Endodermal cell (in vitro differentiated cells): ENCODE measurements at regions not wholly inside any gene's neighbourhood (a gene's known extent, or its start where the extent isn't known, plus 50 kb on each side); places are given as distances from the start of the nearest gene placed in this dataset.

Experiments used
- DNase-seq: peaks from one replicate; pipeline ENCODE4 v3.0.0-alpha.2; 2017
- H3K27ac ChIP-seq: 2 replicates; pipeline ENCODE4 v1.5.1; 2013; ENCODE audit warnings: mild to moderate bottlenecking, low read depth, low read length, moderate library complexity
- H3K27me3 ChIP-seq: 2 replicates; pipeline ENCODE4 v1.6.1; 2013; ENCODE audit warnings: mild to moderate bottlenecking, low read length, moderate library complexity; ENCODE audit not compliant: insufficient read depth, control insufficient read depth, poor library complexity, severe bottlenecking
- H3K36me3 ChIP-seq: 2 replicates; pipeline ENCODE4 v1.7.0; 2013; ENCODE audit warnings: mild to moderate bottlenecking, low read length, moderate library complexity; ENCODE audit not compliant: control insufficient read depth, insufficient read depth
- H3K4me1 ChIP-seq: one replicate; pipeline ENCODE4 v1.7.0; 2013; ENCODE audit warnings: low read length; ENCODE audit not compliant: control insufficient read depth, insufficient read depth
- H3K4me3 ChIP-seq: 2 replicates; pipeline ENCODE4 v1.5.1; 2013; ENCODE audit warnings: mild to moderate bottlenecking, low read length, moderate library complexity
- H3K9ac ChIP-seq: 2 replicates; pipeline ENCODE4 v1.6.1; 2013; ENCODE audit warnings: mild to moderate bottlenecking, low read length, moderate library complexity; ENCODE audit not compliant: poor library complexity, severe bottlenecking; ENCODE audit errors: extremely low read depth
- H3K9me3 ChIP-seq: 2 replicates; pipeline ENCODE4 v1.6.1; 2013; ENCODE audit warnings: mild to moderate bottlenecking, low read length, moderate library complexity; ENCODE audit not compliant: control insufficient read depth
- H3K27ac Mint-ChIP-seq: 2 replicates; pipeline ENCODE4 v1.8.0; 2020; ENCODE audit warnings: mixed read lengths
- H3K27me3 Mint-ChIP-seq: 2 replicates; pipeline ENCODE4 v1.8.0; 2021; ENCODE audit warnings: mild to moderate bottlenecking, mixed read lengths; ENCODE audit not compliant: insufficient read depth
- H3K36me3 Mint-ChIP-seq: 2 replicates; pipeline ENCODE4 v1.8.0; 2020; ENCODE audit warnings: low read depth, mixed read lengths
- H3K4me1 Mint-ChIP-seq: 2 replicates; pipeline ENCODE4 v1.8.0; 2020; ENCODE audit warnings: mixed read lengths
- H3K4me3 Mint-ChIP-seq: 2 replicates; pipeline ENCODE4 v1.8.0; 2020; ENCODE audit warnings: mild to moderate bottlenecking, moderate library complexity, mixed read lengths
- H3K9me3 Mint-ChIP-seq: 2 replicates; pipeline ENCODE4 v1.8.0; 2020; ENCODE audit warnings: mild to moderate bottlenecking, mixed read lengths
- WGBS, 2 experiments: methylation state at CpG; one replicate each; pipeline versions ENCODE4 v1.1.5 to v1.1.7; 2013; ENCODE audit warnings: missing lambda C conversion rate in 2 of 2, mixed read lengths in 1 of 2; ENCODE audit not compliant: insufficient coverage in 1 of 2, insufficient read length in 1 of 2; 5-methylcytosine and 5-hydroxymethylcytosine counted together
- TF ChIP-seq, protein P1 (sequence below): fragments of 200-600 bp; sonication (generic); conservative IDR thresholded peaks from 2 replicates; pipeline ENCODE4 v1.5.0; 2021; ENCODE audit warnings: antibody characterized with exemption, mild to moderate bottlenecking

- Histone ChIP-seq H3K27me3 (no peaks in the 10 kb centered on the region), H3K4me3 (no peak overlapping the region), H3K9me3 (no peaks in the 10 kb centered on the region), H3K36me3 (no peaks in the 10 kb centered on the region), H3K4me1 (peaks cover 20% of the 10 kb centered on the region), H3K27ac (no peak overlapping the region), H3K9ac (no peak overlapping the region)
- no peaks in the 10 kb centered on the region for H3K36me3 Mint-ChIP-seq
- no peak overlapping the region for H3K27ac Mint-ChIP-seq
- TF ChIP-seq, protein P1, sequence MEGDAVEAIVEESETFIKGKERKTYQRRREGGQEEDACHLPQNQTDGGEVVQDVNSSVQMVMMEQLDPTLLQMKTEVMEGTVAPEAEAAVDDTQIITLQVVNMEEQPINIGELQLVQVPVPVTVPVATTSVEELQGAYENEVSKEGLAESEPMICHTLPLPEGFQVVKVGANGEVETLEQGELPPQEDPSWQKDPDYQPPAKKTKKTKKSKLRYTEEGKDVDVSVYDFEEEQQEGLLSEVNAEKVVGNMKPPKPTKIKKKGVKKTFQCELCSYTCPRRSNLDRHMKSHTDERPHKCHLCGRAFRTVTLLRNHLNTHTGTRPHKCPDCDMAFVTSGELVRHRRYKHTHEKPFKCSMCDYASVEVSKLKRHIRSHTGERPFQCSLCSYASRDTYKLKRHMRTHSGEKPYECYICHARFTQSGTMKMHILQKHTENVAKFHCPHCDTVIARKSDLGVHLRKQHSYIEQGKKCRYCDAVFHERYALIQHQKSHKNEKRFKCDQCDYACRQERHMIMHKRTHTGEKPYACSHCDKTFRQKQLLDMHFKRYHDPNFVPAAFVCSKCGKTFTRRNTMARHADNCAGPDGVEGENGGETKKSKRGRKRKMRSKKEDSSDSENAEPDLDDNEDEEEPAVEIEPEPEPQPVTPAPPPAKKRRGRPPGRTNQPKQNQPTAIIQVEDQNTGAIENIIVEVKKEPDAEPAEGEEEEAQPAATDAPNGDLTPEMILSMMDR: no peak
- peaks cover 28% of the 10 kb centered on the region for H3K4me1 Mint-ChIP-seq
- no peak overlapping the region for H3K4me3 Mint-ChIP-seq
- WGBS, 2 experiments: 80 to 90% methylated on average over 1 of the region's 2 CpGs
- no peaks in the 10 kb centered on the region for H3K27me3 Mint-ChIP-seq
- DNase-seq: no peak
- no peaks in the 10 kb centered on the region for H3K9me3 Mint-ChIP-seq
These were observed 268.3 kb upstream of the MIR17HG start for GRCh38 chr13:91079176-91079575.

DNA sequence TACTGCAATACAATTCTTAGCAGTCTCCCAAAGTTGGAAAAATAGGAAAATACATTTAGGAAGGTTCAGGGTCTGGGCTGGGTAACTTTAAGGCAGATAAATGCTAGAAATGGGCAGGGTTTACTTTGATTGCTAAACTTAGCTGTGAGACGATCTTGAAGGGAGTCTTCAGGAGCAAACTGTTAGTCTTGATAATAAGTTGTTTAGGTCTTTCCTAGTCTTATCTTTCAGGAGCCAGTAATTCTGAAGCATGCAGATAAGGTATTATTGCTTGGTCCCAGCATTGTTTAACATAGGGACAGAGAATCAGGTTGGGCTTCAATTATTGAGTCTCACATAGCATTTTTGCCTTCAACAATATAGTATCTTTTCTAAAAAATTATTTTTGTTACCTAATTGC is 262.4 kb upstream of the MIR17HG start:
- Mint-ChIP-seq H3K4me3 (peak overlapping the region; percentile 1), H3K4me1 (peaks cover 49% of the 10 kb centered on the region), H3K36me3 (no peaks in the 10 kb centered on the region), H3K27me3 (no peaks in the 10 kb centered on the region), H3K27ac (peak overlapping the region; percentile 7), H3K9me3 (no peaks in the 10 kb centered on the region)
- H3K4me1 ChIP-seq: peaks cover 37% of the 10 kb centered on the region
- H3K27ac ChIP-seq: no peak overlapping the region
- no peaks in the 10 kb centered on the region for H3K27me3 ChIP-seq
- no peaks in the 10 kb centered on the region for H3K36me3 ChIP-seq
- no peak overlapping the region for H3K9ac ChIP-seq
- no peaks in the 10 kb centered on the region for H3K9me3 ChIP-seq
- DNase-seq: no peak
- TF ChIP-seq, protein P1: no peak
- peak overlapping the region; percentile 50 for H3K4me3 ChIP-seq
- WGBS, 2 experiments: 18 to 27% methylated on average over 1 of the region's 1 CpG

DNA sequence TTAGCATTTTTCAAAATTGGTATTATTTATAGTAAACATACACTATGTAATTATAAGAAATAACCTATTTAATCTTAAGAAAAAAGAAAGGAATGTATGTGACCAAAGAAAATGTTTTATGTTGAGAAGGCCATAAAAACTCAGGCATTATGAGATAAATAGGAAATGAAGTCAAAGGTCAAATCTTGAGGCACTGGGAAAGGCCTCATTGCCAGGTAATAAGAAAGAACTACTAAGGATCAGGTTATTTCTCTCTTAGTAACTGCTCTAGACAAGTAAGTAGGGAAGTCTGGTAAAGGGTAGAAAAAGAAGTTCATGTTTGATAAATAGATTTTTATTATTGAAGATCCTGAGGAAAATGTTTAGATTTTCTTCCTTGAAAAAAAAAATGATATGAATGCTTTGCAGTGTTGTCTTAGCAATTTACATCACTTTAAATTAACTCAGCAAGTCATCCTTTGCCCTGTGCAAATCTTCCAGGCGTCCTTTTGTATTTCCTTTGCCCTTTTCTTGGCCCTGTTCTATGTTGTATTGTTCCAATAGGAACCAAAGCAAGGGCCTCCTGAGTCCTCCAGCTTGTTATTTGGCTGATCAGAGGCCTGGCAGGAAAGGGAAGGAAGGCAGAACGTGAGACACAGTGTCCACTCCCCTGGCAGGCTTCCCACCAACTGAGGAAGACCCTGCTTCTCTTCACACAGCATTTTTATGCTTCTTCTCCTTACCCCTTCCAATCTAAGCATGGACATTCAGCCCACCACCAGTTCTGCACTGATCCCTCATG is 260.4 kb upstream of the MIR17HG start:
- H3K4me1 Mint-ChIP-seq: peaks cover 43% of the 10 kb centered on the region
- TF ChIP-seq, protein P1: no peak

More for the DNA sequence above, 260.4 kb upstream of the MIR17HG start:
- Mint-ChIP-seq H3K36me3 (no peaks in the 10 kb centered on the region), H3K9me3 (no peaks in the 10 kb centered on the region), H3K27me3 (no peaks in the 10 kb centered on the region), H3K4me3 (no peak overlapping the region), H3K27ac (peak overlapping the region; percentile 46)
- DNase-seq: no peak
- H3K9me3 ChIP-seq: no peaks in the 10 kb centered on the region
- no peaks in the 10 kb centered on the region for H3K27me3 ChIP-seq
- no peak overlapping the region for H3K4me3 ChIP-seq
- 83% methylated on average over 2 of the region's 2 CpGs; no CpG with 5 or more reads in 1 of the 2 experiments for WGBS, 2 experiments
- peak overlapping the region; percentile 6 for H3K27ac ChIP-seq
- H3K36me3 ChIP-seq: no peaks in the 10 kb centered on the region
- no peak overlapping the region for H3K9ac ChIP-seq
- peaks cover 35% of the 10 kb centered on the region for H3K4me1 ChIP-seq
